Calu3 (cell line): ENCODE measurements at regions not wholly inside any gene's neighbourhood (a gene's known extent, or its start where the extent isn't known, plus 50 kb on each side); places are given as distances from the start of the nearest gene placed in this dataset.
"Not testable (repeated sequence)": the region's sequence is repeated elsewhere in the genome, so short reads cannot be mapped to it uniquely, and the experiment has no call there.

Experiments used
- BruUV-seq: library from RNA; stranded (reverse); fragments of 400-500 nt; replicated peaks from 2 replicates; lab custom pipeline; 2021; lab: Mats Ljungman, UMichigan
- CTCF ChIA-PET: fragments of 300-600 bp; sonication (Branson Sonifier 250); formaldehyde crosslinking; loops from one replicate; lab custom pipeline; 2022; ENCODE audit warnings: antibody characterized with exemption; lab: Charles Lee
- DNase-seq: peaks from one replicate; pipeline ENCODE4 v3.0.0; 2022
- H3K27ac Mint-ChIP-seq: one replicate; pipeline ENCODE4 v1.8.0; 2022; ENCODE audit warnings: mixed read lengths; ENCODE audit not compliant: unreplicated experiment
- H3K27me3 Mint-ChIP-seq: one replicate; pipeline ENCODE4 v1.8.0; 2022; ENCODE audit warnings: mixed read lengths; ENCODE audit not compliant: unreplicated experiment
- H3K36me3 Mint-ChIP-seq: one replicate; pipeline ENCODE4 v1.8.0; 2022; ENCODE audit warnings: mild to moderate bottlenecking, moderate library complexity, mixed read lengths; ENCODE audit not compliant: insufficient read depth, unreplicated experiment
- H3K4me1 Mint-ChIP-seq: one replicate; pipeline ENCODE4 v1.8.0; 2022; ENCODE audit warnings: mild to moderate bottlenecking, low read depth, mixed read lengths; ENCODE audit not compliant: unreplicated experiment
- H3K4me3 Mint-ChIP-seq: one replicate; pipeline ENCODE4 v1.8.0; 2022; ENCODE audit warnings: mild to moderate bottlenecking, low read depth, moderate library complexity, mixed read lengths; ENCODE audit not compliant: unreplicated experiment
- H3K9me3 Mint-ChIP-seq: one replicate; pipeline ENCODE4 v1.8.0; 2022; ENCODE audit warnings: low read depth, mixed read lengths; ENCODE audit not compliant: unreplicated experiment
- intact Hi-C: fragments of 100-400 bp; cut with micrococcal nuclease; formaldehyde crosslinking; loops from one replicate; pipeline ENCODE4 v1.10.0; 2022; ENCODE audit not compliant: unreplicated experiment
- TF ChIP-seq, protein P1 (sequence below): fragments of 200-600 bp; IDR thresholded peaks from one replicate; pipeline ENCODE4 v1.8.0; 2022; ENCODE audit warnings: antibody characterized with exemption; ENCODE audit not compliant: unreplicated experiment

DNA sequence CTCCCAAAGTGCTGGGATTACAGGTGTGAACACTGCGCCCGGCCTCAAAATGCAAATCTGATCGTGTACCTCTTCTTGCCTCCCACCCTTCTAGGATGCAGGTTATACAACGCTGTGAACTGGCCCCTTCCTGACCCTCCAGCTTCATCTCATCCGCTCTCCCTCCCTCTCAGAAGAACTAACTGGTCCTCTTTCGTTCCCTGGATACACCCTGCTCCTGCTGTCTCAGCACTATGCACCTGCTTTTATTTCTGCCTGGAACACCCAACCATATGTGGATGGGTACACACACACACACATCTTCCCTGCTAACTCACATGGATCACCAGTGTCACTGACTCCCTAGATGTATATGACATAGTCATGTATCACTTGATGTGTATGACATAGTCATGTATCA, 56.1 kb upstream of the VASH1 start:
- H3K36me3 Mint-ChIP-seq = no peaks in the 10 kb centered on the region
- no peak overlapping the region for H3K27ac Mint-ChIP-seq
- peaks cover 54% of the 10 kb centered on the region for H3K27me3 Mint-ChIP-seq
- no peaks in the 10 kb centered on the region for H3K9me3 Mint-ChIP-seq
- H3K4me1 Mint-ChIP-seq = no peaks in the 10 kb centered on the region
- TF ChIP-seq, protein P1, sequence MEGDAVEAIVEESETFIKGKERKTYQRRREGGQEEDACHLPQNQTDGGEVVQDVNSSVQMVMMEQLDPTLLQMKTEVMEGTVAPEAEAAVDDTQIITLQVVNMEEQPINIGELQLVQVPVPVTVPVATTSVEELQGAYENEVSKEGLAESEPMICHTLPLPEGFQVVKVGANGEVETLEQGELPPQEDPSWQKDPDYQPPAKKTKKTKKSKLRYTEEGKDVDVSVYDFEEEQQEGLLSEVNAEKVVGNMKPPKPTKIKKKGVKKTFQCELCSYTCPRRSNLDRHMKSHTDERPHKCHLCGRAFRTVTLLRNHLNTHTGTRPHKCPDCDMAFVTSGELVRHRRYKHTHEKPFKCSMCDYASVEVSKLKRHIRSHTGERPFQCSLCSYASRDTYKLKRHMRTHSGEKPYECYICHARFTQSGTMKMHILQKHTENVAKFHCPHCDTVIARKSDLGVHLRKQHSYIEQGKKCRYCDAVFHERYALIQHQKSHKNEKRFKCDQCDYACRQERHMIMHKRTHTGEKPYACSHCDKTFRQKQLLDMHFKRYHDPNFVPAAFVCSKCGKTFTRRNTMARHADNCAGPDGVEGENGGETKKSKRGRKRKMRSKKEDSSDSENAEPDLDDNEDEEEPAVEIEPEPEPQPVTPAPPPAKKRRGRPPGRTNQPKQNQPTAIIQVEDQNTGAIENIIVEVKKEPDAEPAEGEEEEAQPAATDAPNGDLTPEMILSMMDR = no peak
- no TSS peak for BruUV-seq
- no peak for DNase-seq
- no peak overlapping the region for H3K4me3 Mint-ChIP-seq
- CTCF ChIA-PET = interaction anchor here (0.7 kb wide), 3 partner anchors 39 to 760 kb away, joined by 3 to 7 read pairs (median 5); no protein-coding TSS in a partner anchor
- intact Hi-C loops = no loop called here

DNA sequence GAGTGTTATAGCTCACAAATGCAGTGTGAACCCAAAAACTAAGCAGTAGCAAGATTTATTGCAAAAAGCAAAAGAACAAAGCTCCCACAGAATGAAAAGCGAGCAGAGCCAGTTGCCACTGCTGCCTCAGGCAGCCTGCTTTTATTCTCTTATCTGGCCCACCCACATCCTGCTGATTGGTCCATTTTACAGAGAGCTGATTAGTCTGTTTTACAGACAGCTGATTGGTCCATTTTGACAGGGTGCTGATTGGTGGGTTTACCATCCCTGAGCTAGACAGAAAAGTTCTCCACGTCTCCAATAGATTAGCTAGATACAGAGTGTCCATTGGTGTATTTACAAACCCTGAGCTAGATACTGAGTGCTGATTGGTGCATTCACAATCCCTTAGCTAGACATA, 55.1 kb upstream of the VASH1 start:
- H3K9me3 Mint-ChIP-seq, DNase-seq, H3K4me1 Mint-ChIP-seq, BruUV-seq, H3K4me3 Mint-ChIP-seq, H3K36me3 Mint-ChIP-seq, H3K27ac Mint-ChIP-seq, intact Hi-C loops: not testable (repeated sequence)
- CTCF ChIA-PET = interaction anchor here (1.2 kb wide), 1 partner anchor 22 kb away, joined by 3 read pairs; no protein-coding TSS in a partner anchor
- peaks cover 57% of the 10 kb centered on the region for H3K27me3 Mint-ChIP-seq

DNA sequence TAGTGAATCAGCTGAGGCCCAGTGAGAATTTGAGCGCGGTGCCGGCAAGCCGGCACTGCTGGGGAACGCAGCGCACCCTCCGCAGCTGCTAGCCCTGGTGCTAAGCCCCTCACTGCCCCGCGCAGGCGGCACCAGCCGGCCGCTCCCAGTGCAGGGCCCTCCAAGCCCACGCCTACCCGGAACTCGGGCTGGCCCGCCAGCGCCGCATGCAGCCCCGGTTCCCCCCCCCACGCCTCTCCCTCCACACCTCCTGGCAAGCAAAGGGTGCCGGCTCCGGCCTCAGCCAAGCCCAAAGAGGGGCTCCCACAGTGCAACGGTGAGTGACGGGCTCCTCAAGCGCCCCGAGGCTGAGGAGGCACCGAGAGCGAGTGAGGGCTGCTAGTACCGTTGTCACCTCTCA, 54.5 kb upstream of the VASH1 start:
- H3K4me1 Mint-ChIP-seq = no peaks in the 10 kb centered on the region
- intact Hi-C loops = no loop called here
- no peak overlapping the region for H3K27ac Mint-ChIP-seq
- H3K4me3 Mint-ChIP-seq = no peak overlapping the region
- CTCF ChIA-PET = interaction anchor here (1.2 kb wide), 1 partner anchor 22 kb away, joined by 3 read pairs; no protein-coding TSS in a partner anchor
- no TSS peak for BruUV-seq
- peaks cover 57% of the 10 kb centered on the region for H3K27me3 Mint-ChIP-seq
- TF ChIP-seq, protein P1 = no peak
- no peaks in the 10 kb centered on the region for H3K36me3 Mint-ChIP-seq
- no peak for DNase-seq
- no peaks in the 10 kb centered on the region for H3K9me3 Mint-ChIP-seq

DNA sequence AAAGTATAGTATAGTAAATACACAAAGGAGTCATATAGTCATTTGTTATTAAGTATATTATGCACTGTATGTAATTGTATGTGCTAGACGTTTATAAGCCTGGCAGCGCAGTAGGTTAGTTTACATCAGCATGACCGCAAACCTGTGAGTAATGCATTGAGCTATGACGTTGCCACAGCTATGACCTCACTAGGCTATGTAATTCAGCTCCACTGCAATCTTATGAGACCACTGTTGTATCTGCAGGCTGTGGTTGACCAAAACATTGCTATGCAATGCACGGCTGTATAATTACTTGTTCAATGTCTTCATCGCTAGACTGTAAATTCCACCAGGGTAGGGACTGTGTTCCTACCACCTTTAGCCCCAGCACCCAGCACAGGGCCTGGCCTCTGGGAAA, 53.2 kb upstream of the VASH1 start:
- H3K4me1 Mint-ChIP-seq = no peaks in the 10 kb centered on the region
- H3K9me3 Mint-ChIP-seq = no peaks in the 10 kb centered on the region

DNA sequence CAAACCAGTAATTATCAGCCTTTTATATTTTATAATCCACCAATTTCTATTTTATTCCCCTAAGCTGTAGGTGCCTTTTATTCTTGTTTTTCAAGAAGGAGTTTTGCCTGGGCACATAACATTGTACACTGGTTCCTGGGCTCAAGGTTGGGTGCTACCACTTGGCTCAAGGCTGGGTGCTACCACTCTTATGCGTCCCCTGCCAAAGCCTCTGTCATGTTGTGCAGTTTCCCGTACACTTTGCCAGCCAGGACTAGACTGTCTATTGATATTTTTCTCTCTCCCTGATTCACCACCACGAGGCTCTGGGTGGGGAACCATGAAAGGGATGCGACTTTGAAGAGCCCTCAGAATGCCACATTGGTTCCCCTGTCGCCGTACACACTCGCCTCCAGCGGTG, 52.5 kb upstream of the VASH1 start:
- CTCF ChIA-PET = interaction anchor here (1.2 to 2.8 kb wide), 2 partner anchors 76 kb away, joined by 5 to 30 read pairs; no protein-coding TSS in a partner anchor
- H3K4me3 Mint-ChIP-seq = no peak overlapping the region
- H3K36me3 Mint-ChIP-seq = no peaks in the 10 kb centered on the region
- DNase-seq = no peak
- no peaks in the 10 kb centered on the region for H3K4me1 Mint-ChIP-seq
- no peak overlapping the region for H3K27ac Mint-ChIP-seq
- TF ChIP-seq, protein P1 = no peak
- peaks cover 57% of the 10 kb centered on the region for H3K27me3 Mint-ChIP-seq
- intact Hi-C loops = no loop called here
- H3K9me3 Mint-ChIP-seq = no peaks in the 10 kb centered on the region
- no TSS peak for BruUV-seq

More for the DNA sequence above, 53.2 kb upstream of the VASH1 start:
- no peaks in the 10 kb centered on the region for H3K36me3 Mint-ChIP-seq
- CTCF ChIA-PET = interaction anchor here (1.2 kb wide), 1 partner anchor 77 kb away, joined by 5 read pairs; no protein-coding TSS in a partner anchor
- H3K4me3 Mint-ChIP-seq = no peak overlapping the region
- TF ChIP-seq, protein P1 = no peak
- no TSS peak for BruUV-seq
- intact Hi-C loops = no loop called here
- no peak for DNase-seq
- H3K27ac Mint-ChIP-seq = no peak overlapping the region
- H3K27me3 Mint-ChIP-seq = peaks cover 57% of the 10 kb centered on the region
